ENCODE measurements at regions not wholly inside any gene's neighbourhood (a gene's known extent, or its start where the extent isn't known, plus 50 kb on each side); places are given as distances from the start of the nearest gene placed in this dataset.

DNA sequence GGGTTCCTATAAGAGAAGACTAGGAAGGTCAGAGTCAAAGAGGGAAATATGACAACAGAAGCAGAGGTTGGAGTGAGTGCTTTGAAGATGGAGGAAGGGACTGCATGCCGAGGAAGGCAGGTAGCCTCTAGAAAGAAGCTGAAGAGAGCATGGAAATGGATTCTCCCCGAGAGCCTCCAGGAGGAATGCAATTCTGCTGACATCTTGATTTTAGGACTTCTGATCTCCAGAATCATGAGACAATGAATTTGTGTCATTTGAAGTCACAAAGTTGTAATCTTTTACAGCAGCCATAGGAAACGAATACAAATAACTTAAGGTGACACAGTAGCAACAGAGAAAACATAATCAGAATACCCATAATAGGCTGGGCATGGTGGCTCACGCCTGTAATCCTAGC lies 69.2 kb upstream of the UBAC2 start:
- TF ChIP-seq, protein P1, sequence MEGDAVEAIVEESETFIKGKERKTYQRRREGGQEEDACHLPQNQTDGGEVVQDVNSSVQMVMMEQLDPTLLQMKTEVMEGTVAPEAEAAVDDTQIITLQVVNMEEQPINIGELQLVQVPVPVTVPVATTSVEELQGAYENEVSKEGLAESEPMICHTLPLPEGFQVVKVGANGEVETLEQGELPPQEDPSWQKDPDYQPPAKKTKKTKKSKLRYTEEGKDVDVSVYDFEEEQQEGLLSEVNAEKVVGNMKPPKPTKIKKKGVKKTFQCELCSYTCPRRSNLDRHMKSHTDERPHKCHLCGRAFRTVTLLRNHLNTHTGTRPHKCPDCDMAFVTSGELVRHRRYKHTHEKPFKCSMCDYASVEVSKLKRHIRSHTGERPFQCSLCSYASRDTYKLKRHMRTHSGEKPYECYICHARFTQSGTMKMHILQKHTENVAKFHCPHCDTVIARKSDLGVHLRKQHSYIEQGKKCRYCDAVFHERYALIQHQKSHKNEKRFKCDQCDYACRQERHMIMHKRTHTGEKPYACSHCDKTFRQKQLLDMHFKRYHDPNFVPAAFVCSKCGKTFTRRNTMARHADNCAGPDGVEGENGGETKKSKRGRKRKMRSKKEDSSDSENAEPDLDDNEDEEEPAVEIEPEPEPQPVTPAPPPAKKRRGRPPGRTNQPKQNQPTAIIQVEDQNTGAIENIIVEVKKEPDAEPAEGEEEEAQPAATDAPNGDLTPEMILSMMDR (IDR thresholded peaks at IDR 0.05; ENCODE audit: low read depth, low read length) = no peak
- no peak for TF ChIP-seq EZH2phosphoT487 (IDR thresholded peaks at IDR 0.05; ENCODE audit: low read depth)

Measured in OCI-LY3 (cell line).